Natural killer cell treated with Interleukin-12 subunit alpha and Interleukin-12 subunit beta and Interleukin-15 and Interleukin-18, amount 100 ng/mL, for 72 hours (primary cell): ENCODE measurements at regions not wholly inside any gene's neighbourhood (a gene's known extent, or its start where the extent isn't known, plus 50 kb on each side); places are given as distances from the start of the nearest gene placed in this dataset.

Experiments used
- ATAC-seq, 2 donors: fragments of 150-1000 bp; cut with Tn5 transposase in 1 of 2; sonication (Bioruptor Pico), chemical (Tn5 transposase) in 1 of 2; 2 replicates each; pipeline ENCODE4 v1.10.0; 2021
- DNase-seq: peaks from one replicate; pipeline ENCODE4 v3.0.0; 2022; ENCODE audit warnings: low spot score
- H3K27ac Mint-ChIP-seq, 2 donors: 1 replicate in 1 of 2; 2 replicates in 1 of 2; pipeline ENCODE4 v1.8.0; 2022; ENCODE audit warnings: mixed read lengths in 2 of 2, mild to moderate bottlenecking in 1 of 2, moderate library complexity in 1 of 2
- H3K27me3 Mint-ChIP-seq, 2 donors: 1 replicate in 1 of 2; 2 replicates in 1 of 2; pipeline ENCODE4 v1.8.0; 2022; ENCODE audit warnings: mixed read lengths in 2 of 2
- H3K36me3 Mint-ChIP-seq: one replicate; pipeline ENCODE4 v1.8.0; 2022; ENCODE audit warnings: mixed read lengths
- H3K4me1 Mint-ChIP-seq, 2 donors: 1 replicate in 1 of 2; 2 replicates in 1 of 2; pipeline ENCODE4 v1.8.0; 2022; ENCODE audit warnings: low read depth in 2 of 2, mixed read lengths in 2 of 2, mild to moderate bottlenecking in 1 of 2
- H3K4me3 Mint-ChIP-seq: one replicate; pipeline ENCODE4 v1.8.0; 2022; ENCODE audit warnings: mixed read lengths
- H3K9me3 Mint-ChIP-seq: 2 replicates; pipeline ENCODE4 v1.8.0; 2022; ENCODE audit warnings: mixed read lengths

GRCh38 chr6:141169419-141169818 is 963.3 kb upstream of the GJE1 start:
- Mint-ChIP-seq H3K4me3 (no peak overlapping the region), H3K9me3 (peaks cover 3% of the 10 kb centered on the region), H3K27ac (no peak overlapping the region), H3K36me3 (no peaks in the 10 kb centered on the region), H3K27me3 (peaks cover 0 to 12% of the 10 kb centered on the region in 2 donors), H3K4me1 (no peaks in the 10 kb centered on the region)
- ATAC-seq (no peak), DNase-seq (no peak)

GRCh38 chr6:141167945-141168344 is 964.8 kb upstream of the GJE1 start:
- no peaks in the 10 kb centered on the region for H3K36me3 Mint-ChIP-seq
- peaks cover 0 to 12% of the 10 kb centered on the region in 2 donors for H3K27me3 Mint-ChIP-seq
- no peak for ATAC-seq
- H3K27ac Mint-ChIP-seq = no peak overlapping the region
- no peaks in the 10 kb centered on the region for H3K4me1 Mint-ChIP-seq
- H3K9me3 Mint-ChIP-seq = peaks cover 3% of the 10 kb centered on the region
- DNase-seq = no peak
- no peak overlapping the region for H3K4me3 Mint-ChIP-seq

GRCh38 chr6:141165002-141165665 is 967.6 kb upstream of the GJE1 start:
- H3K27me3 Mint-ChIP-seq = peaks cover 0 to 12% of the 10 kb centered on the region in 2 donors
- no peak overlapping the region for H3K4me3 Mint-ChIP-seq
- H3K27ac Mint-ChIP-seq = no peak overlapping the region
- H3K4me1 Mint-ChIP-seq = no peaks in the 10 kb centered on the region
- ATAC-seq = no peak
- peaks cover 3% of the 10 kb centered on the region for H3K9me3 Mint-ChIP-seq
- no peaks in the 10 kb centered on the region for H3K36me3 Mint-ChIP-seq
- DNase-seq = no peak

GRCh38 chr6:141164042-141164743 is 968.5 kb upstream of the GJE1 start:
- Mint-ChIP-seq H3K27me3 (peaks cover 0 to 12% of the 10 kb centered on the region in 2 donors), H3K27ac (no peak overlapping the region), H3K4me3 (no peak overlapping the region), H3K36me3 (no peaks in the 10 kb centered on the region), H3K4me1 (no peaks in the 10 kb centered on the region), H3K9me3 (peaks cover 3% of the 10 kb centered on the region)
- DNase-seq = no peak
- no peak for ATAC-seq

GRCh38 chr6:141163107-141163506 is 969.6 kb upstream of the GJE1 start:
- DNase-seq (no peak), ATAC-seq (no peak)
- no peaks in the 10 kb centered on the region for H3K36me3 Mint-ChIP-seq
- H3K27ac Mint-ChIP-seq = no peak overlapping the region
- H3K4me1 Mint-ChIP-seq = no peaks in the 10 kb centered on the region
- peaks cover 3% of the 10 kb centered on the region for H3K9me3 Mint-ChIP-seq
- peaks cover 0 to 12% of the 10 kb centered on the region in 2 donors for H3K27me3 Mint-ChIP-seq
- H3K4me3 Mint-ChIP-seq = no peak overlapping the region

- H3K4me1 Mint-ChIP-seq = no peaks in the 10 kb centered on the region
- H3K27me3 Mint-ChIP-seq = no peaks in the 10 kb centered on the region
- H3K4me3 Mint-ChIP-seq = no peak overlapping the region
- ATAC-seq (no peak), DNase-seq (no peak)
- H3K27ac Mint-ChIP-seq = no peak overlapping the region
- no peaks in the 10 kb centered on the region for H3K9me3 Mint-ChIP-seq
- H3K36me3 Mint-ChIP-seq = no peaks in the 10 kb centered on the region
Measured at GRCh38 chr6:141158740-141159139, 974.0 kb upstream of the GJE1 start.

GRCh38 chr6:141153563-141153962 is 979.2 kb upstream of the GJE1 start:
- Mint-ChIP-seq H3K27me3 (no peaks in the 10 kb centered on the region), H3K4me1 (no peaks in the 10 kb centered on the region)

GRCh38 chr6:141152951-141153350 is 979.8 kb upstream of the GJE1 start:
- Mint-ChIP-seq H3K27ac (no peak overlapping the region), H3K27me3 (no peaks in the 10 kb centered on the region), H3K4me3 (no peak overlapping the region), H3K4me1 (no peaks in the 10 kb centered on the region), H3K9me3 (peaks cover 2% of the 10 kb centered on the region), H3K36me3 (no peaks in the 10 kb centered on the region)
- no peak for ATAC-seq
- no peak for DNase-seq

More at GRCh38 chr6:141153563-141153962, 979.2 kb upstream of the GJE1 start:
- no peak for DNase-seq
- Mint-ChIP-seq H3K36me3 (no peaks in the 10 kb centered on the region), H3K9me3 (no peaks in the 10 kb centered on the region), H3K27ac (no peak overlapping the region), H3K4me3 (no peak overlapping the region)
- ATAC-seq = no peak

- DNase-seq (no peak), ATAC-seq (no peak)
- Mint-ChIP-seq H3K36me3 (no peaks in the 10 kb centered on the region), H3K9me3 (peaks cover 2% of the 10 kb centered on the region), H3K4me1 (no peaks in the 10 kb centered on the region), H3K27ac (no peak overlapping the region), H3K27me3 (no peaks in the 10 kb centered on the region), H3K4me3 (no peak overlapping the region)
Measured at GRCh38 chr6:141151710-141152417, 980.9 kb upstream of the GJE1 start.

GRCh38 chr6:141141870-141142269 is 990.9 kb upstream of the GJE1 start:
- Mint-ChIP-seq H3K27ac (no peak overlapping the region), H3K27me3 (no peaks in the 10 kb centered on the region), H3K9me3 (no peaks in the 10 kb centered on the region), H3K4me3 (no peak overlapping the region), H3K36me3 (no peaks in the 10 kb centered on the region), H3K4me1 (no peaks in the 10 kb centered on the region)
- DNase-seq = no peak
- no peak for ATAC-seq

GRCh38 chr6:141140905-141141304 is 991.8 kb upstream of the GJE1 start:
- DNase-seq (no peak), ATAC-seq (no peak)
- H3K9me3 Mint-ChIP-seq = no peaks in the 10 kb centered on the region
- H3K36me3 Mint-ChIP-seq = no peaks in the 10 kb centered on the region
- no peaks in the 10 kb centered on the region for H3K4me1 Mint-ChIP-seq
- H3K4me3 Mint-ChIP-seq = no peak overlapping the region
- H3K27ac Mint-ChIP-seq = no peak overlapping the region
- H3K27me3 Mint-ChIP-seq = no peaks in the 10 kb centered on the region

- no peaks in the 10 kb centered on the region for H3K9me3 Mint-ChIP-seq
- no peaks in the 10 kb centered on the region for H3K36me3 Mint-ChIP-seq
- H3K27me3 Mint-ChIP-seq = no peaks in the 10 kb centered on the region
- no peak overlapping the region for H3K4me3 Mint-ChIP-seq
- H3K4me1 Mint-ChIP-seq = no peaks in the 10 kb centered on the region
- ATAC-seq = no peak
- no peak for DNase-seq
- H3K27ac Mint-ChIP-seq = no peak overlapping the region
Measured at GRCh38 chr6:141139461-141139860, 993.3 kb upstream of the GJE1 start.

- no peak for ATAC-seq
- DNase-seq = no peak
- H3K27me3 Mint-ChIP-seq = no peaks in the 10 kb centered on the region
- no peak overlapping the region for H3K27ac Mint-ChIP-seq
- H3K36me3 Mint-ChIP-seq = no peaks in the 10 kb centered on the region
- H3K9me3 Mint-ChIP-seq = no peaks in the 10 kb centered on the region
- no peak overlapping the region for H3K4me3 Mint-ChIP-seq
- no peaks in the 10 kb centered on the region for H3K4me1 Mint-ChIP-seq
Measured at GRCh38 chr6:141134723-141135122, 998.0 kb upstream of the GJE1 start.

- no peak overlapping the region for H3K4me3 Mint-ChIP-seq
- DNase-seq (no peak), ATAC-seq (no peak)
- H3K27ac Mint-ChIP-seq = no peak overlapping the region
- no peaks in the 10 kb centered on the region for H3K27me3 Mint-ChIP-seq
- peaks cover 2% of the 10 kb centered on the region for H3K9me3 Mint-ChIP-seq
- no peaks in the 10 kb centered on the region for H3K4me1 Mint-ChIP-seq
- H3K36me3 Mint-ChIP-seq = no peaks in the 10 kb centered on the region
Measured at GRCh38 chr6:141133836-141134235, 998.9 kb upstream of the GJE1 start.
